Stimulated activated CD4-positive, alpha-beta T cell treated with anti-CD3 and anti-CD28 coated beads, Interleukin-15, amount 100 ng/mL, for 48 hours (primary cell): ENCODE measurements at regions not wholly inside any gene's neighbourhood (a gene's known extent, or its start where the extent isn't known, plus 50 kb on each side); places are given as distances from the start of the nearest gene placed in this dataset.

ENCODE experiments used
- DNase-seq, 2 donors: peaks; one replicate each; pipeline ENCODE4 v3.0.0-alpha.2; 2020; ENCODE audit warnings: low read depth in 2 of 2

- DNase-seq = no peak
These were observed 241.3 kb upstream of the UBE2E3 start for GRCh38 chr2:180739070-180739469.

- DNase-seq = no peak
These were observed 244.6 kb upstream of the UBE2E3 start for GRCh38 chr2:180735799-180736198.

GRCh38 chr2:180734382-180734781, 246.0 kb upstream of the UBE2E3 start:
- DNase-seq = no peak

GRCh38 chr2:180733330-180733729, 247.1 kb upstream of the UBE2E3 start:
- DNase-seq = no peak

GRCh38 chr2:180732337-180732736, 248.1 kb upstream of the UBE2E3 start:
- no peak for DNase-seq

- DNase-seq = no peak
These were observed 249.4 kb upstream of the UBE2E3 start for GRCh38 chr2:180730976-180731375.

- no peak for DNase-seq
These were observed 251.4 kb upstream of the UBE2E3 start for GRCh38 chr2:180728928-180729559.

- no peak for DNase-seq
These were observed 256.7 kb upstream of the UBE2E3 start for GRCh38 chr2:180723712-180724111.

GRCh38 chr2:180722551-180723239, 257.7 kb upstream of the UBE2E3 start:
- DNase-seq = no peak

- no peak for DNase-seq
These were observed 259.6 kb upstream of the UBE2E3 start for GRCh38 chr2:180720829-180721228.

GRCh38 chr2:180717588-180717987, 262.8 kb upstream of the UBE2E3 start:
- no peak for DNase-seq

- no peak for DNase-seq
These were observed 263.9 kb upstream of the UBE2E3 start for GRCh38 chr2:180716186-180717180.

- no peak for DNase-seq
These were observed 265.4 kb upstream of the UBE2E3 start for GRCh38 chr2:180715044-180715443.

- no peak for DNase-seq
These were observed 270.8 kb upstream of the UBE2E3 start for GRCh38 chr2:180709392-180710145.

GRCh38 chr2:180707884-180708205, 272.6 kb upstream of the UBE2E3 start:
- no peak for DNase-seq

- DNase-seq = no peak
These were observed 273.1 kb upstream of the UBE2E3 start for GRCh38 chr2:180707175-180707883.

- no peak for DNase-seq
These were observed 273.7 kb upstream of the UBE2E3 start for GRCh38 chr2:180706694-180707093.

- DNase-seq = no peak
These were observed 274.9 kb upstream of the UBE2E3 start for GRCh38 chr2:180705551-180705950.

GRCh38 chr2:180705122-180705521, 275.3 kb upstream of the UBE2E3 start:
- no peak for DNase-seq

GRCh38 chr2:180699657-180700361, 280.6 kb upstream of the UBE2E3 start:
- DNase-seq = no peak

- DNase-seq = no peak
These were observed 281.7 kb upstream of the UBE2E3 start for GRCh38 chr2:180698668-180699067.
